ENCODE measurements at regions not wholly inside any gene's neighbourhood (a gene's known extent, or its start where the extent isn't known, plus 50 kb on each side); places are given as distances from the start of the nearest gene placed in this dataset.

DNA sequence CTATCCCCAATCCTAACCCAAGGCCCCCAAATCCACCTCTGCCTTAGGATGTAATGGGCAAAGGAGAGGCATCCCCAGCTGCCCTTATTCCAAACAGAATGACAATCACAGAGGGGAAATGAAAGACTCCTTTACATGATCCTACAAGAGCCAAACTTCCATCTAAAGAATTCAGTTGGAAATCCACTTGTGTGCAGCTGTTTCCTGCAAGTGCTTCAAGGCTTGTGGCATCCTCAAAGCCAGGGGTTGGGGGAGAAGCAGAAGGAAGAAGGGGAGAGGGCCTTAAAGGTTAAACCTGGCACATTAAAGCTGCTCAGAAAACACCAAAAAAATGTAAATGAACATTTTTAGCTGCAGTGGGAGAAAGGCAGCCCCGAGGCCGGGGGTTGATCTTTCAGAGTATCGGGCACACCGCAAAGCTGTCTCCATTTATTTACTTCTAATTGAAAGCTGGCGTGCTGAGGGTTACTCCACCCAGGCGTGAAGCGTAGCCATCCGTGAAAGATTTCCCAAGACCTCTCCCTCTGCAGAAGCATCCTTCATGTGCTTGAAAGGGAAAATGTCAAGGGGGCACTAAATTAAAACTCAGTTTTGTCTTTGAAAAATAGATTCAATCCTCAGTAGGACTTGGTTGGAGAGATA lies 217.8 kb downstream of the SHQ1 start:
- no peak overlapping the region for H3K18ac ChIP-seq (ENCODE audit: extremely low read depth, low read length)
- H3K4me2 ChIP-seq (ENCODE audit: insufficient read depth in 1 of 2, low read depth in 2 of 2, low read length in 2 of 2) = no peak overlapping the region
- no peaks in the 10 kb centered on the region for H3K27me3 ChIP-seq (replicated peaks in 1 of 4; ENCODE audit: control insufficient read depth in 3 of 4, extremely low read depth in 1 of 4, insufficient read depth in 3 of 4, low read length in 3 of 4)
- no peak overlapping the region for H3K27ac ChIP-seq (ENCODE audit: low read depth, low read length)
- no peaks in the 10 kb centered on the region for H3K36me3 ChIP-seq (ENCODE audit: control insufficient read depth in 2 of 4, insufficient read depth in 4 of 4, low read length in 3 of 4)
- H3K9me3 ChIP-seq (ENCODE audit: insufficient read depth in 2 of 2, low read depth in 1 of 2, low read length in 1 of 2) = no peaks in the 10 kb centered on the region
- FAIRE-seq (no peak), DNase-seq (ENCODE audit: low read depth in 1 of 2, low spot score in 2 of 2) (no peak)
- H2AK5ac ChIP-seq (ENCODE audit: low read depth, low read length) = no peak overlapping the region
- no peak overlapping the region for H2AFZ ChIP-seq (ENCODE audit: low read length)
- no peak overlapping the region for H2BK15ac ChIP-seq (ENCODE audit: low read length)
- WGBS, 2 experiments (ENCODE audit: extremely low coverage in 1 of 2, insufficient coverage in 1 of 2, insufficient read length in 1 of 2, insufficient replicate concordance in 2 of 2, low coverage in 1 of 2, low lambda C conversion rate in 2 of 2, missing lambda C conversion rate in 1 of 2) = 92% methylated on average over 8 of the region's 8 CpGs; no CpG with 5 or more reads in 1 of the 2 experiments
- no peak overlapping the region for H3K4me3 ChIP-seq (ENCODE audit: extremely low read depth in 1 of 4, insufficient read depth in 2 of 4, low read depth in 3 of 4, low read length in 4 of 4)
- no peak overlapping the region for H2BK5ac ChIP-seq (ENCODE audit: low read depth, low read length)
- H3K79me2 ChIP-seq (ENCODE audit: control insufficient read depth in 1 of 2, insufficient read depth in 2 of 2, low read length in 2 of 2) = no peaks in the 10 kb centered on the region
- no peak overlapping the region for H4K91ac ChIP-seq (replicated peaks; ENCODE audit: insufficient read length, low read length)
- no peak overlapping the region for H3K9ac ChIP-seq (replicated peaks in 1 of 4; ENCODE audit: extremely low read depth in 1 of 4, low read depth in 3 of 4, low read length in 3 of 4)
- ChIA-PET CTCF (ENCODE audit: partially characterized antibody) (interaction anchor here (0.6 to 1.3 kb wide), 5 partner anchors 19 to 192 kb away, joined by 3 to 4 read pairs (median 3); no protein-coding TSS in a partner anchor), POLR2A (ENCODE audit: partially characterized antibody) (interaction anchor here (0.8 kb wide), 1 partner anchor 24 kb away, joined by 3 read pairs; no protein-coding TSS in a partner anchor)
- H4K20me1 ChIP-seq (replicated peaks in 1 of 2; ENCODE audit: control insufficient read depth in 1 of 2, insufficient read depth in 2 of 2, low read length in 2 of 2) = no peaks in the 10 kb centered on the region
- no peak overlapping the region for H2BK20ac ChIP-seq (ENCODE audit: low read length)
- H4K5ac ChIP-seq (ENCODE audit: insufficient read length, low read depth, low read length) = no peak overlapping the region
- no peak overlapping the region for H3K23ac ChIP-seq (ENCODE audit: insufficient read length)
- H3K56ac ChIP-seq (replicated peaks; ENCODE audit: insufficient read length, low read depth, low read length) = no peak overlapping the region
- H3K14ac ChIP-seq (ENCODE audit: insufficient read length) = no peak overlapping the region
- no peak overlapping the region for H2BK120ac ChIP-seq (replicated peaks; ENCODE audit: low read depth, low read length)
- TF ChIP-seq KDM1A (IDR thresholded peaks at IDR 0.05; ENCODE audit: borderline replicate concordance, low read length) = no peak
- TF ChIP-seq CHD2 (IDR thresholded peaks at IDR 0.05; ENCODE audit: low read length) = no peak
- no peak for TF ChIP-seq KDM4A (IDR thresholded peaks at IDR 0.05; ENCODE audit: low read depth, low read length, severe bottlenecking)
- no peak for TF ChIP-seq ZNF274 (IDR thresholded peaks at IDR 0.05; ENCODE audit: borderline replicate concordance, extremely low read depth, low read length)
- no peaks in the 10 kb centered on the region for H3K79me1 ChIP-seq (ENCODE audit: low read depth, low read length)
- peaks cover 0 to 6% (median 2%) of the 10 kb centered on the region in 4 experiments; a peak in 3 of 7 replicates for H3K4me1 ChIP-seq (replicated peaks in 1 of 4; ENCODE audit: control insufficient read depth in 3 of 4, insufficient read depth in 4 of 4, low read length in 3 of 4)
- H3K23me2 ChIP-seq (ENCODE audit: low read depth, low read length) = no peaks in the 10 kb centered on the region
- no peak overlapping the region for H3K4ac ChIP-seq (replicated peaks; ENCODE audit: insufficient read length, low read depth, low read length)
- H2BK12ac ChIP-seq (ENCODE audit: low read depth, low read length) = no peak overlapping the region
- H4K8ac ChIP-seq (ENCODE audit: extremely low read depth, insufficient read depth, low read length) = no peak overlapping the region

All from H1 (cell line).